ENCODE measurements at regions not wholly inside any gene's neighbourhood (a gene's known extent, or its start where the extent isn't known, plus 50 kb on each side); places are given as distances from the start of the nearest gene placed in this dataset.

DNA sequence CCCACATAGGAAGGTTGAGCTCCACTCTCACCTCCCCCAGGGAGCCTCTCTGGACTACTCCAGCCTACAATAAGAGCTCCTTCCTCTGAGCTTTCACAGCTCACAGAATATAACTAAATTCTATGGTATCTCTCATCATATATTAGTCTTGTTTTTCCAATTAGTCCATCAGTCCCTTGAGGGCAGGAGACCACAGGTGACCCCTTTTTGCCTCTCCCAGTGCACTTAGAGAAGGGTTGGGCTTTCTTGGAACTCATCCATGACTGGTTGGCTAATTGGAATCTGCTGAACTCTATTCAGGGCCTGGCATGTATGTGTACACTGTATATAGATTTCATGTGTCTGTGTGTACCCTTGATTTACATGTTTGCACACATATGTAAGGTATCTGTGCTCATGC is 50.4 kb upstream of the ARAP3 start:
- no peaks in the 10 kb centered on the region for H3K9me3 ChIP-seq
- no peaks in the 10 kb centered on the region for H3K36me3 ChIP-seq (ENCODE audit: low read depth, missing control alignments)
- DNase-seq: no peak
- H3K27ac ChIP-seq: no peak overlapping the region
- intact Hi-C loops (cut with DNase I; ENCODE audit: low total_unique reads): no loop called here
- no peak overlapping the region for H3K4me3 ChIP-seq
- no peak for TF ChIP-seq POLR2A (IDR thresholded peaks at IDR 0.05)
- TF ChIP-seq, protein P1, sequence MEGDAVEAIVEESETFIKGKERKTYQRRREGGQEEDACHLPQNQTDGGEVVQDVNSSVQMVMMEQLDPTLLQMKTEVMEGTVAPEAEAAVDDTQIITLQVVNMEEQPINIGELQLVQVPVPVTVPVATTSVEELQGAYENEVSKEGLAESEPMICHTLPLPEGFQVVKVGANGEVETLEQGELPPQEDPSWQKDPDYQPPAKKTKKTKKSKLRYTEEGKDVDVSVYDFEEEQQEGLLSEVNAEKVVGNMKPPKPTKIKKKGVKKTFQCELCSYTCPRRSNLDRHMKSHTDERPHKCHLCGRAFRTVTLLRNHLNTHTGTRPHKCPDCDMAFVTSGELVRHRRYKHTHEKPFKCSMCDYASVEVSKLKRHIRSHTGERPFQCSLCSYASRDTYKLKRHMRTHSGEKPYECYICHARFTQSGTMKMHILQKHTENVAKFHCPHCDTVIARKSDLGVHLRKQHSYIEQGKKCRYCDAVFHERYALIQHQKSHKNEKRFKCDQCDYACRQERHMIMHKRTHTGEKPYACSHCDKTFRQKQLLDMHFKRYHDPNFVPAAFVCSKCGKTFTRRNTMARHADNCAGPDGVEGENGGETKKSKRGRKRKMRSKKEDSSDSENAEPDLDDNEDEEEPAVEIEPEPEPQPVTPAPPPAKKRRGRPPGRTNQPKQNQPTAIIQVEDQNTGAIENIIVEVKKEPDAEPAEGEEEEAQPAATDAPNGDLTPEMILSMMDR (IDR thresholded peaks at IDR 0.05): no peak
- no peaks in the 10 kb centered on the region for H3K27me3 ChIP-seq
- H3K4me1 ChIP-seq: no peaks in the 10 kb centered on the region

Data from testis (tissue), 2 donors.